Panc1 (cell line): ENCODE measurements at regions not wholly inside any gene's neighbourhood (a gene's known extent, or its start where the extent isn't known, plus 50 kb on each side); places are given as distances from the start of the nearest gene placed in this dataset.

Experiments
- ATAC-seq: fragments of 200-7000 bp; cut with Tn5 transposase; 2 replicates; pipeline ENCODE4 v1.9.1; 2020; ENCODE audit warnings: mild to moderate bottlenecking, moderate library complexity
- BruUV-seq: library from RNA; stranded (reverse); fragments of 400-500 nt; replicated peaks from 2 replicates; lab custom pipeline; 2021; lab: Mats Ljungman, UMichigan
- CTCF ChIA-PET: fragments of 300-600 bp; sonication (Branson Sonifier 250); formaldehyde crosslinking; loops from one replicate; lab custom pipeline; 2022; ENCODE audit warnings: antibody characterized with exemption; lab: Charles Lee
- POLR2A ChIA-PET: fragments of 300-600 bp; sonication (Branson Sonifier 250); formaldehyde crosslinking; loops from one replicate; lab custom pipeline; 2022; ENCODE audit warnings: antibody characterized with exemption; lab: Charles Lee
- DNase-seq: peaks from one replicate; pipeline ENCODE4 v3.0.0-alpha.2; 2010; ENCODE audit warnings: low read depth, low spot score
- H3K27ac ChIP-seq: 2 replicates; pipeline ENCODE4 v1.5.1; 2011; ENCODE audit warnings: mild to moderate bottlenecking, low read length, inconsistent platforms
- H3K27me3 ChIP-seq: fragments of 200-500 bp; sonication (Bioruptor generic); 2 replicates; pipeline ENCODE4 v1.6.0; 2014; ENCODE audit warnings: low read length, inconsistent platforms; ENCODE audit not compliant: control insufficient read depth, insufficient read depth
- H3K36me3 ChIP-seq: fragments of 200-500 bp; sonication (Bioruptor generic); 2 replicates; pipeline ENCODE4 v1.5.1; 2014; ENCODE audit warnings: inconsistent platforms, mild to moderate bottlenecking, low read length, moderate library complexity; ENCODE audit not compliant: control insufficient read depth, insufficient read depth
- H3K4me1 ChIP-seq: 2 replicates; pipeline ENCODE4 v1.5.1; 2011; ENCODE audit warnings: inconsistent platforms, mild to moderate bottlenecking, low read length, moderate library complexity; ENCODE audit not compliant: control insufficient read depth, insufficient read depth
- H3K4me3 ChIP-seq, 2 experiments: 2 replicates each; pipeline ENCODE4 v1.5.1; 2011 to 2012; ENCODE audit warnings: low read depth in 2 of 2, low read length in 2 of 2, mild to moderate bottlenecking in 2 of 2, inconsistent platforms in 1 of 2, moderate library complexity in 1 of 2
- H3K9me3 ChIP-seq: fragments of 200-500 bp; sonication (Bioruptor generic); 2 replicates; pipeline ENCODE4 v1.5.1; 2014; ENCODE audit warnings: low read depth, mild to moderate bottlenecking, inconsistent platforms, low read length, moderate library complexity; ENCODE audit not compliant: control insufficient read depth, insufficient read depth
- POLR2AphosphoS5 ChIP-seq: IDR thresholded peaks from 2 replicates; pipeline ENCODE4 v1.6.1; 2012; ENCODE audit warnings: mild to moderate bottlenecking, low read depth, low read length, moderate library complexity
- SIN3A ChIP-seq: IDR thresholded peaks from 2 replicates; pipeline ENCODE4 v1.6.1; 2012; ENCODE audit warnings: low read depth, mild to moderate bottlenecking, low read length, moderate library complexity, borderline replicate concordance; ENCODE audit not compliant: insufficient read depth
- TCF7L2 ChIP-seq: IDR thresholded peaks from 2 replicates; pipeline ENCODE4 v1.6.1; 2011; ENCODE audit warnings: mild to moderate bottlenecking, low read depth, low read length, inconsistent platforms
- in situ Hi-C: cut with HindIII; loops from 2 replicates; pipeline ENCODE4 v1.10.0; 2016; ENCODE audit warnings: low sequenced_read_pairs, low pct_unique_long_range_greater_than_20kb
- intact Hi-C: fragments of 100-400 bp; cut with micrococcal nuclease; formaldehyde crosslinking; loops from one replicate; pipeline ENCODE4 v1.10.0; 2022; ENCODE audit not compliant: unreplicated experiment
- TF ChIP-seq, protein P1 (sequence below): fragments of 450-650 bp; IDR thresholded peaks from 2 replicates; pipeline ENCODE4 v1.5.1; 2017; ENCODE audit warnings: mild to moderate bottlenecking
- TF ChIP-seq, protein P2 (sequence below), 2 experiments: IDR thresholded peaks; 2 replicates each; pipeline ENCODE4 v1.6.1; 2011 to 2012; ENCODE audit warnings: low read depth in 2 of 2, control low read depth in 1 of 2, low read length in 1 of 2, mild to moderate bottlenecking in 1 of 2, moderate library complexity in 1 of 2; ENCODE audit not compliant: insufficient read depth in 1 of 2

DNA sequence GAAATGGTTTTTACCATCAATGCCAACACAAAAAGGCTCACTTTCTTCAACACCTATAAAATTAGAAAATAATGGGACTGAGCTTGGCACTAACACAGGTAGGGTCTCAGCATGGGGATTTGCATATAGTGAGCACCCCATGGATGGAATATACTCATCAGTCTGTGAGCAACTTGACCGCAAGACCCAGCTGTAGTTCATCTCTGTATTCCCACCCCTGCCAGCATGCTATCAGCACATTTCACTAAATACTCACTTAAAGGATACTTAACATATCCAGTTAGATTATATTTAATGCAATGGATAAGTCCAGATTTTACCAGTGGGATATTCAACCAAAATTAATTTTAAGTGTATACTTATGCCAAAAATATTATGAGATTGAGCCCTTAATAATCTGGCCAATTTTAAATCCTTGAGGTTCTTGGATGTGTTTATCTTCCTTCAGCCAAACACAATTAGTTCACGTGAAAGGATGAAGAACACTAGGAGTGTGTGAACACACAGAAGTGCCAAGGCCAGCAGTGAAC, 66.7 kb downstream of the C16orf95 start:
- no peaks in the 10 kb centered on the region for H3K4me1 ChIP-seq
- DNase-seq (no peak), ATAC-seq (no peak)
- no peaks in the 10 kb centered on the region for H3K36me3 ChIP-seq
- H3K27me3 ChIP-seq, result no peaks in the 10 kb centered on the region
- intact Hi-C loops, result no loop called here
- no peak overlapping the region for H3K27ac ChIP-seq
- POLR2A ChIA-PET, result no interaction called here
- CTCF ChIA-PET, result no interaction called here
- H3K9me3 ChIP-seq, result no peaks in the 10 kb centered on the region
- H3K4me3 ChIP-seq, result no peak overlapping the region
- BruUV-seq, result no TSS peak
- in situ Hi-C loops, result no loop called here
- TF ChIP-seq SIN3A, result no peak
- TF ChIP-seq, protein P1, sequence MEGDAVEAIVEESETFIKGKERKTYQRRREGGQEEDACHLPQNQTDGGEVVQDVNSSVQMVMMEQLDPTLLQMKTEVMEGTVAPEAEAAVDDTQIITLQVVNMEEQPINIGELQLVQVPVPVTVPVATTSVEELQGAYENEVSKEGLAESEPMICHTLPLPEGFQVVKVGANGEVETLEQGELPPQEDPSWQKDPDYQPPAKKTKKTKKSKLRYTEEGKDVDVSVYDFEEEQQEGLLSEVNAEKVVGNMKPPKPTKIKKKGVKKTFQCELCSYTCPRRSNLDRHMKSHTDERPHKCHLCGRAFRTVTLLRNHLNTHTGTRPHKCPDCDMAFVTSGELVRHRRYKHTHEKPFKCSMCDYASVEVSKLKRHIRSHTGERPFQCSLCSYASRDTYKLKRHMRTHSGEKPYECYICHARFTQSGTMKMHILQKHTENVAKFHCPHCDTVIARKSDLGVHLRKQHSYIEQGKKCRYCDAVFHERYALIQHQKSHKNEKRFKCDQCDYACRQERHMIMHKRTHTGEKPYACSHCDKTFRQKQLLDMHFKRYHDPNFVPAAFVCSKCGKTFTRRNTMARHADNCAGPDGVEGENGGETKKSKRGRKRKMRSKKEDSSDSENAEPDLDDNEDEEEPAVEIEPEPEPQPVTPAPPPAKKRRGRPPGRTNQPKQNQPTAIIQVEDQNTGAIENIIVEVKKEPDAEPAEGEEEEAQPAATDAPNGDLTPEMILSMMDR, result no peak
- TF ChIP-seq POLR2AphosphoS5, result no peak
- TF ChIP-seq, protein P2, sequence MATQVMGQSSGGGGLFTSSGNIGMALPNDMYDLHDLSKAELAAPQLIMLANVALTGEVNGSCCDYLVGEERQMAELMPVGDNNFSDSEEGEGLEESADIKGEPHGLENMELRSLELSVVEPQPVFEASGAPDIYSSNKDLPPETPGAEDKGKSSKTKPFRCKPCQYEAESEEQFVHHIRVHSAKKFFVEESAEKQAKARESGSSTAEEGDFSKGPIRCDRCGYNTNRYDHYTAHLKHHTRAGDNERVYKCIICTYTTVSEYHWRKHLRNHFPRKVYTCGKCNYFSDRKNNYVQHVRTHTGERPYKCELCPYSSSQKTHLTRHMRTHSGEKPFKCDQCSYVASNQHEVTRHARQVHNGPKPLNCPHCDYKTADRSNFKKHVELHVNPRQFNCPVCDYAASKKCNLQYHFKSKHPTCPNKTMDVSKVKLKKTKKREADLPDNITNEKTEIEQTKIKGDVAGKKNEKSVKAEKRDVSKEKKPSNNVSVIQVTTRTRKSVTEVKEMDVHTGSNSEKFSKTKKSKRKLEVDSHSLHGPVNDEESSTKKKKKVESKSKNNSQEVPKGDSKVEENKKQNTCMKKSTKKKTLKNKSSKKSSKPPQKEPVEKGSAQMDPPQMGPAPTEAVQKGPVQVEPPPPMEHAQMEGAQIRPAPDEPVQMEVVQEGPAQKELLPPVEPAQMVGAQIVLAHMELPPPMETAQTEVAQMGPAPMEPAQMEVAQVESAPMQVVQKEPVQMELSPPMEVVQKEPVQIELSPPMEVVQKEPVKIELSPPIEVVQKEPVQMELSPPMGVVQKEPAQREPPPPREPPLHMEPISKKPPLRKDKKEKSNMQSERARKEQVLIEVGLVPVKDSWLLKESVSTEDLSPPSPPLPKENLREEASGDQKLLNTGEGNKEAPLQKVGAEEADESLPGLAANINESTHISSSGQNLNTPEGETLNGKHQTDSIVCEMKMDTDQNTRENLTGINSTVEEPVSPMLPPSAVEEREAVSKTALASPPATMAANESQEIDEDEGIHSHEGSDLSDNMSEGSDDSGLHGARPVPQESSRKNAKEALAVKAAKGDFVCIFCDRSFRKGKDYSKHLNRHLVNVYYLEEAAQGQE (IDR thresholded peaks at IDR 0.05; ENCODE audit: insufficient read depth in 1 of 2, low read depth in 2 of 2, low read length in 1 of 2), result no peak
- TF ChIP-seq TCF7L2, result no peak

DNA sequence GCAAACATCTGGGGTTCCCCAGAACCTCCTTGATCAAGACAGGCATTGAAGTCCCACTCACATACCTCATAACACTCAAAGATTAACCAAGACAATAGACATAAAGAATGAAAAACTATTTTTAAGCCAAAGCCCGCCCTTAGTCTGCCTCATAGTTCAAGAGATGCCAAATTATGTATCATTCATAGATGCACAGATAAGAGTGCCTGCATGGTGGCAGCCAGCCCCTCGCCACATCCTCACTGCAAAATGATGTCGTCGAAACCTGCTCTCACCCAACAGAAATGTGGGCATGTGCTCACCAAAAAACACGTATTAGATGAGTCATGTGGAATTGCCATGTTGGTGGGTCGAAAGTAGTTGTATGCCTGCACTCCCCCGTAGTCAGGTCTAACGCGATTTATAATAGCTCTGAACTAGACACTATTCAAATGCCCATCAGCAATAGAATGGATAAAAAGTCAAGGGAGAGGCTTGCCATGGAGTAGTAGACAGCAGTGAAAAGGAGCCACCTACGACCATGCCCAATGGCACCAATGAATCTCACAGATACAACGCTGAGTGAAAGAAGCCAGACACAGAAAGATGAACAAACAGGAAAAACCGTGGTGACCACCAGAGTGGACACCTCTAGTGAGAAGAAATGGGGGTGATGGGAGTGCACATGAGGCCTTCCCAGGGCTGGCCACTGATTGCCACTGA, 64.8 kb downstream of the C16orf95 start:
- Histone ChIP-seq H3K4me3 (no peak overlapping the region), H3K27me3 (no peaks in the 10 kb centered on the region), H3K4me1 (no peaks in the 10 kb centered on the region), H3K9me3 (no peaks in the 10 kb centered on the region), H3K27ac (no peak overlapping the region), H3K36me3 (no peaks in the 10 kb centered on the region)
- ChIA-PET POLR2A (no interaction called here), CTCF (no interaction called here)
- TF ChIP-seq, protein P2 (IDR thresholded peaks at IDR 0.05; ENCODE audit: insufficient read depth in 1 of 2, low read depth in 2 of 2, low read length in 1 of 2), result no peak
- TF ChIP-seq, protein P1, result no peak
- TF ChIP-seq TCF7L2, result no peak
- no peak for TF ChIP-seq POLR2AphosphoS5
- DNase-seq, result no peak
- no peak for ATAC-seq
- in situ Hi-C loops, result no loop called here
- no TSS peak for BruUV-seq
- intact Hi-C loops, result no loop called here
